ENCODE measurements at regions not wholly inside any gene's neighbourhood (a gene's known extent, or its start where the extent isn't known, plus 50 kb on each side); places are given as distances from the start of the nearest gene placed in this dataset.

- H3K27me3 ChIP-seq: no peaks in the 10 kb centered on the region
- H3K36me3 ChIP-seq: no peaks in the 10 kb centered on the region
- no peaks in the 10 kb centered on the region for H3K9me3 ChIP-seq
- no peak for TF ChIP-seq CTCF (IDR thresholded peaks at IDR 0.05)
- no peak for FAIRE-seq
- ATAC-seq: no peak
- peaks cover 6 to 21% (median 13%) of the 10 kb centered on the region in 3 donors for H3K4me1 ChIP-seq
- H3K4me3 ChIP-seq: no peak overlapping the region
- intact Hi-C loops (cut with DNase I): no loop called here
- WGBS, 2 donors: 91 to 97% methylated on average over 3 of the region's 3 CpGs
- DNase-seq: no peak
- no peak overlapping the region for H3K27ac ChIP-seq
Measured at GRCh38 chr2:204486321-204486720, 59.0 kb upstream of the PARD3B start.

GRCh38 chr2:204486805-204487204, 58.5 kb upstream of the PARD3B start:
- ATAC-seq (no peak), DNase-seq (no peak), FAIRE-seq (no peak)
- no peak for TF ChIP-seq CTCF (IDR thresholded peaks at IDR 0.05)
- Histone ChIP-seq H3K4me3 (no peak overlapping the region), H3K4me1 (peaks cover 6 to 21% (median 13%) of the 10 kb centered on the region in 3 donors), H3K27me3 (no peaks in the 10 kb centered on the region), H3K9me3 (no peaks in the 10 kb centered on the region), H3K27ac (no peak overlapping the region), H3K36me3 (no peaks in the 10 kb centered on the region)
- 57 to 64% methylated on average over 2 of the region's 2 CpGs for WGBS, 2 donors
- intact Hi-C loops (cut with DNase I): no loop called here

GRCh38 chr2:204487447-204488229, 57.6 kb upstream of the PARD3B start:
- Histone ChIP-seq H3K27me3 (no peaks in the 10 kb centered on the region), H3K27ac (no peak overlapping the region), H3K4me1 (peaks cover 6 to 21% (median 13%) of the 10 kb centered on the region in 3 donors), H3K36me3 (no peaks in the 10 kb centered on the region), H3K9me3 (no peaks in the 10 kb centered on the region), H3K4me3 (no peak overlapping the region)
- WGBS, 2 donors: 44 to 47% methylated on average over 6 of the region's 6 CpGs
- TF ChIP-seq CTCF (IDR thresholded peaks at IDR 0.05): no peak
- intact Hi-C loops (cut with DNase I): no loop called here
- DNase-seq: no peak
- ATAC-seq: no peak
- no peak for FAIRE-seq

GRCh38 chr2:204491528-204491927, 53.7 kb upstream of the PARD3B start:
- no peak overlapping the region for H3K4me3 ChIP-seq
- peaks cover 0 to 11% (median 7%) of the 10 kb centered on the region in 3 donors for H3K4me1 ChIP-seq
- no peak for FAIRE-seq
- no peaks in the 10 kb centered on the region for H3K27me3 ChIP-seq
- TF ChIP-seq CTCF (IDR thresholded peaks at IDR 0.05): no peak
- no peak for DNase-seq
- no peak overlapping the region for H3K27ac ChIP-seq
- no peaks in the 10 kb centered on the region for H3K9me3 ChIP-seq
- intact Hi-C loops (cut with DNase I): no loop called here
- H3K36me3 ChIP-seq: no peaks in the 10 kb centered on the region
- no peak for ATAC-seq

- no peaks in the 10 kb centered on the region for H3K9me3 ChIP-seq
- ATAC-seq: no peak
Measured at GRCh38 chr2:204492417-204492816, 52.9 kb upstream of the PARD3B start.

More at GRCh38 chr2:204492417-204492816, 52.9 kb upstream of the PARD3B start:
- Histone ChIP-seq H3K27ac (no peak overlapping the region), H3K36me3 (no peaks in the 10 kb centered on the region), H3K4me3 (no peak overlapping the region), H3K4me1 (peaks cover 0 to 9% (median 7%) of the 10 kb centered on the region in 3 donors), H3K27me3 (no peaks in the 10 kb centered on the region)
- DNase-seq: no peak
- no peak for TF ChIP-seq CTCF (IDR thresholded peaks at IDR 0.05)
- 82 to 87% methylated on average over 2 of the region's 2 CpGs for WGBS, 2 donors
- no peak for FAIRE-seq
- intact Hi-C loops (cut with DNase I): no loop called here

Data from pancreas (tissue), 10 donors.